ENCODE measurements at regions not wholly inside any gene's neighbourhood (a gene's known extent, or its start where the extent isn't known, plus 50 kb on each side); places are given as distances from the start of the nearest gene placed in this dataset.
A peak's percentile ranks its signal among the peaks of the same experiment; 100 is the strongest.
"Not testable (repeated sequence)": the region's sequence is repeated elsewhere in the genome, so short reads cannot be mapped to it uniquely, and the experiment has no call there.

GRCh38 chr2:66174491-66174890, 260.4 kb upstream of the MEIS1 start:
- no peak for DNase-seq (ENCODE audit: low read depth)

- DNase-seq (ENCODE audit: low read depth) = no peak
Measured at GRCh38 chr2:66173645-66174044, 261.3 kb upstream of the MEIS1 start.

- no peak for DNase-seq (ENCODE audit: low read depth)
Measured at GRCh38 chr2:66171530-66171929, 263.4 kb upstream of the MEIS1 start.

GRCh38 chr2:66170744-66171330, 264.1 kb upstream of the MEIS1 start:
- no peak for DNase-seq (ENCODE audit: low read depth)

- no peak for DNase-seq (ENCODE audit: low read depth)
Measured at GRCh38 chr2:66169076-66169475, 265.8 kb upstream of the MEIS1 start.

GRCh38 chr2:66164470-66164869, 270.5 kb upstream of the MEIS1 start:
- no peak for DNase-seq (ENCODE audit: low read depth)

- no peak for DNase-seq (ENCODE audit: low read depth)
Measured at GRCh38 chr2:66156171-66156570, 278.8 kb upstream of the MEIS1 start.

- DNase-seq (ENCODE audit: low read depth) = no peak
Measured at GRCh38 chr2:66153941-66154340, 281.0 kb upstream of the MEIS1 start.

GRCh38 chr2:66145490-66145889, 289.4 kb upstream of the MEIS1 start:
- DNase-seq (ENCODE audit: low read depth) = no peak

- DNase-seq (ENCODE audit: low read depth) = not testable (repeated sequence)
Measured at GRCh38 chr2:66144324-66144723, 290.6 kb upstream of the MEIS1 start.

- no peak for DNase-seq (ENCODE audit: low read depth)
Measured at GRCh38 chr2:66137606-66138130, 297.3 kb upstream of the MEIS1 start.

GRCh38 chr2:66134138-66134701, 300.7 kb upstream of the MEIS1 start:
- DNase-seq (ENCODE audit: low read depth) = peak; percentile 4

- no peak for DNase-seq (ENCODE audit: low read depth)
Measured at GRCh38 chr2:66127656-66128055, 307.3 kb upstream of the MEIS1 start.

GRCh38 chr2:66127061-66127460, 307.9 kb upstream of the MEIS1 start:
- no peak for DNase-seq (ENCODE audit: low read depth)

- DNase-seq (ENCODE audit: low read depth) = no peak
Measured at GRCh38 chr2:66125951-66126350, 309.0 kb upstream of the MEIS1 start.

- no peak for DNase-seq (ENCODE audit: low read depth)
Measured at GRCh38 chr2:66122516-66122915, 312.4 kb upstream of the MEIS1 start.

GRCh38 chr2:66121946-66122345, 313.0 kb upstream of the MEIS1 start:
- no peak for DNase-seq (ENCODE audit: low read depth)

GRCh38 chr2:66113988-66114625, 320.8 kb upstream of the MEIS1 start:
- no peak for DNase-seq (ENCODE audit: low read depth)

GRCh38 chr2:66111706-66112105, 323.2 kb upstream of the MEIS1 start:
- no peak for DNase-seq (ENCODE audit: low read depth)

GRCh38 chr2:66110608-66111007, 324.3 kb upstream of the MEIS1 start:
- DNase-seq (ENCODE audit: low read depth) = no peak

- DNase-seq (ENCODE audit: low read depth) = no peak
Measured at GRCh38 chr2:66110086-66110485, 324.8 kb upstream of the MEIS1 start.

GRCh38 chr2:66109419-66109818, 325.5 kb upstream of the MEIS1 start:
- no peak for DNase-seq (ENCODE audit: low read depth)

- DNase-seq (ENCODE audit: low read depth) = no peak
Measured at GRCh38 chr2:66105066-66105753, 329.7 kb upstream of the MEIS1 start.

Measured in ELR (cell line).